ENCODE measurements at regions not wholly inside any gene's neighbourhood (a gene's known extent, or its start where the extent isn't known, plus 50 kb on each side); places are given as distances from the start of the nearest gene placed in this dataset.

DNA sequence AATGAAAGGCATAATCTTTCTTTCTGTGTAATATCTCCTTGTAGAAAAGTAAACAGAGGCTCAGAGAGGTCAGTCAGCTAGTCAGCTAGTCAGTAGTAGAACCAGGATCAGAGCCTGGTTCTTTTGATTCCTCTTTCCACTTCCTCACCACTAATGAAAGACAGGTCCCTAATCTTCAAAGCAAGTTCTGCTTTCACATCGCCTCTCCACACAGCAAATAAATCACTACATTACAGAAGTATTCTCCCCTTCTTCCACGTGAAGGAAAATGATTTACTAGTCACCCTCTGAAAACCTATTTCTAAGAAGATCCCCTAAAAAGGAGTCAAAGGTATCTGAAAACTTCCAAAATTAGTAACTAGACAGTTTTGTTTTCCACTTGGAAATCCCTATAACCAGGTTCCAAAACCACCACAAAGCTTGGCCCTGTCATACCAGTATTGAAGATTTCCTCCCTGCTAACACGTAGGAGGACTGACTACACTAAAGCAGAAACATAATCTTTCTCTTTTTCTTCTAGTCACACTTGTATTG, 140.5 kb upstream of the TARS1 start:
- DNase-seq (ENCODE audit: low read depth) = no peak
- H3K4me3 ChIP-seq (replicated peaks; ENCODE audit: low read depth, low read length) = no peak overlapping the region
- TF ChIP-seq, protein P1, sequence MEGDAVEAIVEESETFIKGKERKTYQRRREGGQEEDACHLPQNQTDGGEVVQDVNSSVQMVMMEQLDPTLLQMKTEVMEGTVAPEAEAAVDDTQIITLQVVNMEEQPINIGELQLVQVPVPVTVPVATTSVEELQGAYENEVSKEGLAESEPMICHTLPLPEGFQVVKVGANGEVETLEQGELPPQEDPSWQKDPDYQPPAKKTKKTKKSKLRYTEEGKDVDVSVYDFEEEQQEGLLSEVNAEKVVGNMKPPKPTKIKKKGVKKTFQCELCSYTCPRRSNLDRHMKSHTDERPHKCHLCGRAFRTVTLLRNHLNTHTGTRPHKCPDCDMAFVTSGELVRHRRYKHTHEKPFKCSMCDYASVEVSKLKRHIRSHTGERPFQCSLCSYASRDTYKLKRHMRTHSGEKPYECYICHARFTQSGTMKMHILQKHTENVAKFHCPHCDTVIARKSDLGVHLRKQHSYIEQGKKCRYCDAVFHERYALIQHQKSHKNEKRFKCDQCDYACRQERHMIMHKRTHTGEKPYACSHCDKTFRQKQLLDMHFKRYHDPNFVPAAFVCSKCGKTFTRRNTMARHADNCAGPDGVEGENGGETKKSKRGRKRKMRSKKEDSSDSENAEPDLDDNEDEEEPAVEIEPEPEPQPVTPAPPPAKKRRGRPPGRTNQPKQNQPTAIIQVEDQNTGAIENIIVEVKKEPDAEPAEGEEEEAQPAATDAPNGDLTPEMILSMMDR (IDR thresholded peaks at IDR 0.05; ENCODE audit: low read length, missing control alignments) = no peak

DNA sequence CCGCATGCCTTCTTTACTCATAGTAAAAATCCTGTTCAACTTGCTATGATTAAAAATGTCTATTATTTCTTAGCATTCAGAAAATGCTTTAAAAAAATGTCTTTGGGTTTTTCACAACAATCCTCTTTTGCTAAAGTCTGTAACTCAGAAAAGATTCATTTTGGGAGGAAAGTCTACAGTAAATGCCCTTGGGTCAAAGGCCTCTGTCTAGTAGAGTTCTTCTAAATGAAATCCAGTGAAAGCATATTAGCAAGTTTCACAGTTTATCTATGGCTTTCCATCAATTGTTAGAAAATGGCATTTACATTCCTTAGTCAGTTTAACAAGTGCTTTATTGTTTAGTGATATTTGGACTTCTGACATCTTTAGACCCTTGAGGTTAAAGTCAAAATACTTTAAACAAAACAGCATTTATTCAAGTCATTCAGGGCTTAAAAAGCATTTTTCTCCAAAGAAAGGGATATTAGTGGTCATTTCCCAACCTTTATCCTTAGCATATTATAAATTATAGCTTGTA, 137.1 kb upstream of the TARS1 start:
- TF ChIP-seq, protein P1 (IDR thresholded peaks at IDR 0.05; ENCODE audit: low read length, missing control alignments) = no peak
- H3K4me3 ChIP-seq (replicated peaks; ENCODE audit: low read depth, low read length) = no peak overlapping the region
- DNase-seq (ENCODE audit: low read depth) = no peak

DNA sequence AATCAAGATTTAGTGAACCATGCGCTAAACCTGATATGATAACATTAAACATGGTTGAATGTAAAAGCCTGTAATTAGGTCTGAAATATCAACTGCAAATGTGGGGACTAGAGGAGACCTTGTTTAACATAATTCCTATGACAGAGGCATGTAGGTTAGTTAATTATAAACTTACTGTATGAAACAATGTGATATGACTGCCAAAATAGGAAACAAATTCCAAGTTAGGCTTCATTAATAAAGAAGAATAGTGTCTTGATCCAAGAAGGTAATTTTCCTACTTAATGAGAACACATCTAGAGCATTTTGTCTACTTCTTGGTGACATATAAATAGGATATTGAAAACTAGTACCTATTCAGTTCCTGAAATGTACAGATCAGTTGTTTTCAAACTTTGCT, 136.2 kb upstream of the TARS1 start:
- no peak overlapping the region for H3K4me3 ChIP-seq (replicated peaks; ENCODE audit: low read depth, low read length)
- TF ChIP-seq, protein P1 (IDR thresholded peaks at IDR 0.05; ENCODE audit: low read length, missing control alignments) = no peak
- DNase-seq (ENCODE audit: low read depth) = no peak

DNA sequence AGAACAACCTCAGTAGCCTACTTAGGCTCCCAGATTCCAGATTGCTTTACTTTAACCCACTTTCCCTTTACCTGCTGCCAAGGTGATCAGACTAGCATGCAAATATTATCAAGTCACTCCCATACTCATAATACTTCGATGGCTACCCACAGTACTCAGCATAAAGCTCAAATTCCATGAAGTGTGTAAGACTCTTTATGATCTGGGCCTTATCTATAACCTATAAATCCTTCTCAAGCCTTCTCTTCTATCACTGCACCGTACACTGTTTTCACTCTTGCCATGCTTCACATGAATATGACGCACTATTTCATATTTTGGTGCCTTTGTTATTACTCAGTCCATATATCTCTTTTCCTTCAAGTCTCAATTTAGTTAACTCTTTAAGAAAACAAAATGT, 135.2 kb upstream of the TARS1 start:
- no peak for DNase-seq (ENCODE audit: low read depth)
- TF ChIP-seq, protein P1 (IDR thresholded peaks at IDR 0.05; ENCODE audit: low read length, missing control alignments) = no peak
- H3K4me3 ChIP-seq (replicated peaks; ENCODE audit: low read depth, low read length) = no peak overlapping the region

DNA sequence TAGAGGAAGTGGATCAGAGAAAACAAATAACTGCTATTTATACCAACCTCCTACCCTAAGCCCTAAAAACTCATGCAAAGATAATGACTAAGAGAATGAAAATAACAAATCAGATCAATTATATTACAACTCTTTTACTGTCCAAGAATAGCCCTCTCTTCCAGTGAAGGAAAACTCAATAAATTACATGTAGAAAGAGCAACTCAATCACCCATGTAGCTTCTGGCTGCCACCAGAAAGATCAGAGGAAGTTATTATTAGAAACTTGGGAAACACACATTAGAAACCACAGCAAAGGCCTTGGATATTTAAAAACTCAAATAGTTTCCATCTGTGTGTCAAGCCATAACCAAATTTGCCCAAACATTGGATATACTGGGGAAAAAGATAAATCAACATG, 134.0 kb upstream of the TARS1 start:
- no peak for DNase-seq (ENCODE audit: low read depth)
- TF ChIP-seq, protein P1 (IDR thresholded peaks at IDR 0.05; ENCODE audit: low read length, missing control alignments) = no peak
- H3K4me3 ChIP-seq (replicated peaks; ENCODE audit: low read depth, low read length) = no peak overlapping the region

DNA sequence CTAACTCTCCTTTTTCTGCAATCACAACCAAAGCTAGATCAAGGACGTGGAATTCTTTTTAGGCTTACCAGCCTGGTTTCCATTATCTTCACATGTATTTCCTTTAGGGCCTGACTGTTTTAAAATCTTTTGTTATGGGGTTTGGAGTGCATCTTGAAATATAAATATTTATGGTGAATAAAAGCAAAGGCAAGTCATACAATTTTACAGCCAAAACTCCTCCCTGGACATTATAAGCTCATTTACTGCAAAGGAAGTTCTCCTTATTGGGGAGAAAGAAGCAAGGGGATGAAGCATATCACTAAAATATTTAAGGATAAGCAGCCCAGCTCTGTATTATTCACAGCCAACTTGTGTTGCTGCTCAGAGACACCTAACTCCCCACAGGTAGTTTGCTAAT, 132.2 kb upstream of the TARS1 start:
- H3K4me3 ChIP-seq (replicated peaks; ENCODE audit: low read depth, low read length) = no peak overlapping the region
- TF ChIP-seq, protein P1 (IDR thresholded peaks at IDR 0.05; ENCODE audit: low read length, missing control alignments) = no peak
- DNase-seq (ENCODE audit: low read depth) = no peak

DNA sequence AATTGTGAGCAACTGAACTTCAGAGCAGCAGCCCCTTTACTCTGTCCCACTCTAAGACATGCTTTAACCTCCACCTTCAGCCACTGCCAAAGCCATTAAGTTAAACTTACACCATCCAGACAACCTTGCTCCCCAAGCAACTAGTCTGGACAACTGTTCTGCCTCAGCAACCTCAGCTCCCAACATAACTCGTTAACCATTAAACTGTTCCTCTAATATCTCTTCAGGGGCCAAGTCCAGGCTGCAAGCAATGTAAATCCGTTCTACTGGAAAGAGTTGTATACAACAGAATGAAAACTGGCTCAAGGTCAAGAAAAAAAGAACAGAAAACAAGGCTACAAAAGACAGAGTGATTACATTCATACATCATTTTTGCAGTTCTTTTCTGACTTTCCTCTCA, 131.7 kb upstream of the TARS1 start:
- DNase-seq (ENCODE audit: low read depth) = no peak
- no peak overlapping the region for H3K4me3 ChIP-seq (replicated peaks; ENCODE audit: low read depth, low read length)
- TF ChIP-seq, protein P1 (IDR thresholded peaks at IDR 0.05; ENCODE audit: low read length, missing control alignments) = no peak
